GM23338 (cell line): ENCODE measurements at regions not wholly inside any gene's neighbourhood (a gene's known extent, or its start where the extent isn't known, plus 50 kb on each side); places are given as distances from the start of the nearest gene placed in this dataset.

Source experiments
- CREB1 ChIP-seq: fragments of 250-450 bp; sonication (Bioruptor Pico); IDR thresholded peaks from 2 replicates; pipeline ENCODE4 v1.5.0; 2020; ENCODE audit warnings: low read depth, mild to moderate bottlenecking, moderate library complexity
- CTCF ChIP-seq, 2 experiments: fragments of 200-600 bp in 1 of 2; sonication (generic) in 1 of 2; conservative IDR thresholded peaks; 2 replicates each; pipeline versions ENCODE4 v1.5.1 to v1.6.1; 2016 to 2017; ENCODE audit warnings: antibody characterized with exemption in 2 of 2, low read depth in 2 of 2, mild to moderate bottlenecking in 2 of 2, moderate library complexity in 1 of 2
- ETS1 ChIP-seq: IDR thresholded peaks from 2 replicates; pipeline ENCODE4 v1.6.1; 2016; ENCODE audit warnings: antibody characterized with exemption
- EZH2 ChIP-seq: fragments of 200-600 bp; sonication (generic); IDR thresholded peaks from one replicate; pipeline ENCODE4 v1.8.0; 2017; ENCODE audit warnings: antibody characterized with exemption, mild to moderate bottlenecking, low read depth; ENCODE audit not compliant: unreplicated experiment
- EZH2phosphoT487 ChIP-seq: fragments of 200-600 bp; sonication (generic); IDR thresholded peaks from one replicate; pipeline ENCODE4 v1.8.1; 2018; ENCODE audit warnings: antibody characterized with exemption; ENCODE audit not compliant: unreplicated experiment
- JUNB ChIP-seq: IDR thresholded peaks from one replicate; pipeline ENCODE4 v1.6.1; 2016; ENCODE audit warnings: antibody characterized with exemption; ENCODE audit not compliant: unreplicated experiment
- NANOG ChIP-seq: IDR thresholded peaks from 2 replicates; pipeline ENCODE4 v1.6.1; 2016; ENCODE audit warnings: antibody characterized with exemption, borderline replicate concordance
- POLR2AphosphoS5 ChIP-seq: IDR thresholded peaks from 2 replicates; pipeline ENCODE4 v1.6.1; 2016; ENCODE audit warnings: antibody characterized with exemption, low read depth
- REST ChIP-seq: IDR thresholded peaks from one replicate; pipeline ENCODE4 v1.6.1; 2018; ENCODE audit warnings: antibody characterized with exemption; ENCODE audit not compliant: unreplicated experiment
- STAT1 ChIP-seq: IDR thresholded peaks from one replicate; pipeline ENCODE4 v1.6.1; 2016; ENCODE audit warnings: antibody characterized with exemption; ENCODE audit not compliant: unreplicated experiment
- ZNF462 ChIP-seq: fragments of 250-450 bp; sonication (Bioruptor Pico); IDR thresholded peaks from 2 replicates; pipeline ENCODE4 v1.5.0; 2020; ENCODE audit warnings: mild to moderate bottlenecking, moderate library complexity

- no peak for TF ChIP-seq POLR2AphosphoS5
- no peak for TF ChIP-seq CTCF (conservative IDR thresholded peaks at IDR 0.05; ENCODE audit: low read depth in 2 of 2)
- no peak for TF ChIP-seq STAT1
- no peak for TF ChIP-seq EZH2
- no peak for TF ChIP-seq ETS1
- TF ChIP-seq CREB1 (CRISPR knock-in tag) = no peak
- TF ChIP-seq EZH2phosphoT487 = no peak
- no peak for TF ChIP-seq JUNB
- no peak for TF ChIP-seq REST
- no peak for TF ChIP-seq NANOG
- TF ChIP-seq ZNF462 (CRISPR knock-in tag) = no peak
Measured at GRCh38 chr11:89613911-89614310, 96.2 kb upstream of the TRIM77 start.
